Esophagus squamous epithelium (tissue), 5 donors: ENCODE measurements at regions not wholly inside any gene's neighbourhood (a gene's known extent, or its start where the extent isn't known, plus 50 kb on each side); places are given as distances from the start of the nearest gene placed in this dataset.

ENCODE experiments used
- DNase-seq: peaks from one replicate; lab custom pipeline; 2025; lab: John Stamatoyannopoulos, UW
- H3K27ac ChIP-seq, 4 donors: fragments of 200-600 bp; sonication (generic); one replicate each; pipeline ENCODE4 v1.5.1; 2016 to 2019; ENCODE audit warnings: mild to moderate bottlenecking in 1 of 4
- H3K27me3 ChIP-seq, 4 donors: fragments of 200-600 bp; sonication (generic); 1 replicate in 3 of 4; 2 replicates in 1 of 4; pipeline versions ENCODE4 v1.5.1 to v1.6.0; 2017 to 2021; ENCODE audit warnings: antibody characterized with exemption in 1 of 4
- H3K36me3 ChIP-seq, 3 donors: fragments of 200-600 bp; sonication (generic); one replicate each; pipeline ENCODE4 v1.5.1; 2016 to 2019
- H3K4me1 ChIP-seq, 3 donors: fragments of 200-600 bp; sonication (generic); one replicate each; pipeline ENCODE4 v1.5.1; 2017 to 2019
- H3K4me3 ChIP-seq, 4 donors: fragments of 200-600 bp; sonication (generic); 1 replicate in 3 of 4; 2 replicates in 1 of 4; pipeline ENCODE4 v1.5.1; 2016 to 2019; ENCODE audit warnings: mild to moderate bottlenecking in 2 of 4, moderate library complexity in 1 of 4
- H3K9me3 ChIP-seq, 3 donors: fragments of 200-600 bp; sonication (generic); one replicate each; pipeline ENCODE4 v1.5.1; 2016 to 2019
- POLR2A ChIP-seq, 4 donors: fragments of 450-650 bp; IDR thresholded peaks; one replicate each; pipeline ENCODE4 v1.6.1; 2017; ENCODE audit warnings: antibody characterized with exemption in 4 of 4, mild to moderate bottlenecking in 4 of 4, moderate library complexity in 3 of 4
- WGBS, 2 donors: methylation state at CpG; one replicate each; pipeline ENCODE4 v1.1.5; 2018; 5-methylcytosine and 5-hydroxymethylcytosine counted together
- intact Hi-C: fragments of 100-400 bp; cut with DNase I; formaldehyde crosslinking; loops from one replicate; pipeline ENCODE4 v1.15.0; 2022
- TF ChIP-seq, protein P1 (sequence below), 6 experiments: fragments of 450-650 bp in 4 of 6; fragments of 200-600 bp in 2 of 6; sonication (generic) in 2 of 6; IDR thresholded peaks; one replicate each; pipeline ENCODE4 v1.5.1; 2016 to 2019; ENCODE audit warnings: antibody characterized with exemption in 6 of 6, mild to moderate bottlenecking in 4 of 6, moderate library complexity in 4 of 6
- donor health status: DM: yes; HTN: yes; CAD: no.

GRCh38 chr7:153641199-153641598 is 411.0 kb upstream of the DPP6 start:
- H3K4me3 ChIP-seq, result no peak overlapping the region
- intact Hi-C loops, result no loop called here
- H3K36me3 ChIP-seq, result no peaks in the 10 kb centered on the region
- TF ChIP-seq, protein P1, sequence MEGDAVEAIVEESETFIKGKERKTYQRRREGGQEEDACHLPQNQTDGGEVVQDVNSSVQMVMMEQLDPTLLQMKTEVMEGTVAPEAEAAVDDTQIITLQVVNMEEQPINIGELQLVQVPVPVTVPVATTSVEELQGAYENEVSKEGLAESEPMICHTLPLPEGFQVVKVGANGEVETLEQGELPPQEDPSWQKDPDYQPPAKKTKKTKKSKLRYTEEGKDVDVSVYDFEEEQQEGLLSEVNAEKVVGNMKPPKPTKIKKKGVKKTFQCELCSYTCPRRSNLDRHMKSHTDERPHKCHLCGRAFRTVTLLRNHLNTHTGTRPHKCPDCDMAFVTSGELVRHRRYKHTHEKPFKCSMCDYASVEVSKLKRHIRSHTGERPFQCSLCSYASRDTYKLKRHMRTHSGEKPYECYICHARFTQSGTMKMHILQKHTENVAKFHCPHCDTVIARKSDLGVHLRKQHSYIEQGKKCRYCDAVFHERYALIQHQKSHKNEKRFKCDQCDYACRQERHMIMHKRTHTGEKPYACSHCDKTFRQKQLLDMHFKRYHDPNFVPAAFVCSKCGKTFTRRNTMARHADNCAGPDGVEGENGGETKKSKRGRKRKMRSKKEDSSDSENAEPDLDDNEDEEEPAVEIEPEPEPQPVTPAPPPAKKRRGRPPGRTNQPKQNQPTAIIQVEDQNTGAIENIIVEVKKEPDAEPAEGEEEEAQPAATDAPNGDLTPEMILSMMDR (IDR thresholded peaks at IDR 0.05), result no peak
- no peak for TF ChIP-seq POLR2A (IDR thresholded peaks at IDR 0.05)
- no peak overlapping the region for H3K27ac ChIP-seq
- H3K4me1 ChIP-seq, result no peaks in the 10 kb centered on the region
- no peak for DNase-seq
- H3K9me3 ChIP-seq, result peaks cover 0 to 12% (median 0%) of the 10 kb centered on the region in 3 donors
- WGBS, 2 donors, result 24 to 42% methylated on average over 4 of the region's 4 CpGs
- no peaks in the 10 kb centered on the region for H3K27me3 ChIP-seq

- DNase-seq, result no peak
- H3K36me3 ChIP-seq, result no peaks in the 10 kb centered on the region
- intact Hi-C loops, result no loop called here
- peaks cover 0 to 12% (median 0%) of the 10 kb centered on the region in 3 donors for H3K9me3 ChIP-seq
- no peaks in the 10 kb centered on the region for H3K4me1 ChIP-seq
- H3K4me3 ChIP-seq, result no peak overlapping the region
- no peaks in the 10 kb centered on the region for H3K27me3 ChIP-seq
- no peak overlapping the region for H3K27ac ChIP-seq
- TF ChIP-seq POLR2A (IDR thresholded peaks at IDR 0.05), result no peak
- TF ChIP-seq, protein P1 (IDR thresholded peaks at IDR 0.05), result no peak
Observed at GRCh38 chr7:153642989-153643388, 409.2 kb upstream of the DPP6 start.

DNA sequence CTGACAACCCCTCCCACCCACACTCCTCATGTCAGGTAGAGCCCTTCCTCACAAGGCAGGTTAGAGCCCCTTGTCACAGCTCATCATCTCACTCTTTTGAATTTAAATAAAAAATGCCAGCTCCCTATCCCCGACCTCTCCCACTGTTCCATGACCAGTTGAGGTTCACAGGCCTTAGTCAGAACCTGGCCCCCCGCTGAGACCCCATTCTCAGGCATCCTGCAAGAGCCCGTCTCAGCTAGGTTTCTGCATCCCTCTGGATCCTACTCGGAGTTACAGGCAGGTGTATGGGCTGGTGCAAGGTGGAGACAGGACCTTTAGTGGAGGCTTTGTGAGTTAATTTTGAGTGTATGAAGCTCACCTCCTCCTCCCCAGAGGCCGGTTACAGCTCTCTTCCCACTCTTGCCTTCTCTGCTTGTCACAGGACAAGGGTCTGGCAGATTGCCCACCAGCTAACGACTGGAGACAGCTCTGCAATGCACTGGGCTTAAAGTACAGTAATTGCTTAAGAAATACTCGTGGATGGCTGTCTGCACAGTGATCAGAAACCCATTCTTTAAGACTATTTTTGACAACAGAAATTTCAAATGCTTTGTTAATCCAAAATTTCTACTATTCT is 394.9 kb upstream of the DPP6 start:
- no peaks in the 10 kb centered on the region for H3K4me1 ChIP-seq
- no peaks in the 10 kb centered on the region for H3K27me3 ChIP-seq
- H3K4me3 ChIP-seq, result no peak overlapping the region
- TF ChIP-seq, protein P1 (IDR thresholded peaks at IDR 0.05), result no peak
- TF ChIP-seq POLR2A (IDR thresholded peaks at IDR 0.05), result no peak
- intact Hi-C loops, result no loop called here
- peaks cover 0 to 8% (median 7%) of the 10 kb centered on the region in 3 donors for H3K9me3 ChIP-seq
- no peak overlapping the region for H3K27ac ChIP-seq
- no peaks in the 10 kb centered on the region for H3K36me3 ChIP-seq
- WGBS, 2 donors, result 42 to 46% methylated on average over 6 to 7 of the region's 7 CpGs
- no peak for DNase-seq

GRCh38 chr7:153675131-153675530 is 377.1 kb upstream of the DPP6 start:
- intact Hi-C loops, result no loop called here
- no peak overlapping the region for H3K27ac ChIP-seq
- TF ChIP-seq, protein P1 (IDR thresholded peaks at IDR 0.05), result no peak
- no peak for TF ChIP-seq POLR2A (IDR thresholded peaks at IDR 0.05)
- H3K36me3 ChIP-seq, result no peaks in the 10 kb centered on the region
- H3K9me3 ChIP-seq, result no peaks in the 10 kb centered on the region
- DNase-seq, result no peak
- no peaks in the 10 kb centered on the region for H3K27me3 ChIP-seq
- WGBS, 2 donors, result 35 to 57% methylated on average over 3 of the region's 3 CpGs
- H3K4me1 ChIP-seq, result no peaks in the 10 kb centered on the region
- H3K4me3 ChIP-seq, result no peak overlapping the region

- TF ChIP-seq POLR2A (IDR thresholded peaks at IDR 0.05), result no peak
- TF ChIP-seq, protein P1 (IDR thresholded peaks at IDR 0.05), result no peak
- Histone ChIP-seq H3K9me3 (no peaks in the 10 kb centered on the region), H3K27ac (no peak overlapping the region), H3K4me3 (no peak overlapping the region), H3K4me1 (no peaks in the 10 kb centered on the region), H3K36me3 (no peaks in the 10 kb centered on the region), H3K27me3 (no peaks in the 10 kb centered on the region)
- DNase-seq, result no peak
- intact Hi-C loops, result no loop called here
- 62 to 75% methylated on average over 3 of the region's 3 CpGs for WGBS, 2 donors
Observed at GRCh38 chr7:153682628-153683027, 369.6 kb upstream of the DPP6 start.
